ENCODE measurements at regions not wholly inside any gene's neighbourhood (a gene's known extent, or its start where the extent isn't known, plus 50 kb on each side); places are given as distances from the start of the nearest gene placed in this dataset.

- TF ChIP-seq EZH2 (IDR thresholded peaks at IDR 0.05; ENCODE audit: insufficient read depth, poor library complexity, severe bottlenecking) (no peak), EZH2phosphoT487 (IDR thresholded peaks at IDR 0.05; ENCODE audit: insufficient read depth, low read depth) (no peak)
These were observed 253.1 kb upstream of the GADL1 start for GRCh38 chr3:31147550-31147949.

All from GM23248 (cell line).